ENCODE measurements at regions not wholly inside any gene's neighbourhood (a gene's known extent, or its start where the extent isn't known, plus 50 kb on each side); places are given as distances from the start of the nearest gene placed in this dataset.

GRCh38 chr10:130371666-130372065 is 235.5 kb downstream of the GLRX3 start:
- no peaks in the 10 kb centered on the region for H3K27me3 ChIP-seq
- DNase-seq (ENCODE audit: low read depth in 1 of 2, low spot score in 1 of 2): no peak
- H3K9me3 ChIP-seq (ENCODE audit: low read depth): no peaks in the 10 kb centered on the region
- no peak overlapping the region for H3K4me3 ChIP-seq
- H3K36me3 ChIP-seq: no peaks in the 10 kb centered on the region
- no peaks in the 10 kb centered on the region for H3K4me1 ChIP-seq (ENCODE audit: low read depth)
- H3K27ac ChIP-seq: no peak overlapping the region
- no peak for TF ChIP-seq CTCF (IDR thresholded peaks at IDR 0.05; ENCODE audit: low read depth, low read length)

- Histone ChIP-seq H3K4me3 (no peak overlapping the region), H3K9me3 (ENCODE audit: low read depth) (no peaks in the 10 kb centered on the region), H3K4me1 (ENCODE audit: low read depth) (no peaks in the 10 kb centered on the region), H3K27me3 (no peaks in the 10 kb centered on the region), H3K27ac (no peak overlapping the region), H3K36me3 (no peaks in the 10 kb centered on the region)
- no peak for TF ChIP-seq CTCF (IDR thresholded peaks at IDR 0.05; ENCODE audit: low read depth, low read length)
- no peak for DNase-seq (ENCODE audit: low read depth in 1 of 2, low spot score in 1 of 2)
These were observed 236.0 kb downstream of the GLRX3 start for GRCh38 chr10:130372222-130372621.

GRCh38 chr10:130372866-130373265 is 236.7 kb downstream of the GLRX3 start:
- no peaks in the 10 kb centered on the region for H3K27me3 ChIP-seq
- H3K27ac ChIP-seq: no peak overlapping the region
- no peaks in the 10 kb centered on the region for H3K36me3 ChIP-seq
- H3K9me3 ChIP-seq (ENCODE audit: low read depth): no peaks in the 10 kb centered on the region
- TF ChIP-seq CTCF (IDR thresholded peaks at IDR 0.05; ENCODE audit: low read depth, low read length): no peak
- no peak overlapping the region for H3K4me3 ChIP-seq
- no peak for DNase-seq (ENCODE audit: low read depth in 1 of 2, low spot score in 1 of 2)
- no peaks in the 10 kb centered on the region for H3K4me1 ChIP-seq (ENCODE audit: low read depth)

- H3K4me3 ChIP-seq: no peak overlapping the region
- DNase-seq (ENCODE audit: low read depth in 1 of 2, low spot score in 1 of 2): no peak
- H3K9me3 ChIP-seq (ENCODE audit: low read depth): no peaks in the 10 kb centered on the region
- H3K27ac ChIP-seq: no peak overlapping the region
- no peaks in the 10 kb centered on the region for H3K27me3 ChIP-seq
- no peak for TF ChIP-seq CTCF (IDR thresholded peaks at IDR 0.05; ENCODE audit: low read depth, low read length)
- H3K36me3 ChIP-seq: no peaks in the 10 kb centered on the region
- no peaks in the 10 kb centered on the region for H3K4me1 ChIP-seq (ENCODE audit: low read depth)
These were observed 241.9 kb downstream of the GLRX3 start for GRCh38 chr10:130377986-130378540.

- no peak overlapping the region for H3K27ac ChIP-seq
- no peaks in the 10 kb centered on the region for H3K4me1 ChIP-seq (ENCODE audit: low read depth)
- H3K9me3 ChIP-seq (ENCODE audit: low read depth): no peaks in the 10 kb centered on the region
- H3K36me3 ChIP-seq: no peaks in the 10 kb centered on the region
- H3K4me3 ChIP-seq: no peak overlapping the region
- no peak for DNase-seq (ENCODE audit: low read depth in 1 of 2, low spot score in 1 of 2)
- TF ChIP-seq CTCF (IDR thresholded peaks at IDR 0.05; ENCODE audit: low read depth, low read length): no peak
- no peaks in the 10 kb centered on the region for H3K27me3 ChIP-seq
These were observed 242.6 kb downstream of the GLRX3 start for GRCh38 chr10:130378556-130379400.
